Neural crest cell (in vitro differentiated cells): ENCODE measurements at regions not wholly inside any gene's neighbourhood (a gene's known extent, or its start where the extent isn't known, plus 50 kb on each side); places are given as distances from the start of the nearest gene placed in this dataset.

Experiments
- DNase-seq: peaks from one replicate; pipeline ENCODE4 v3.0.0; 2021; ENCODE audit warnings: low read depth, mixed read lengths, low spot score
- H3K27ac Mint-ChIP-seq: one replicate; pipeline ENCODE4 v1.8.0; 2021; ENCODE audit warnings: mild to moderate bottlenecking, mixed read lengths; ENCODE audit not compliant: unreplicated experiment
- H3K27me3 Mint-ChIP-seq: 2 replicates; pipeline ENCODE4 v1.8.0; 2021; ENCODE audit warnings: low read depth, mild to moderate bottlenecking, mixed read lengths
- H3K36me3 Mint-ChIP-seq: 2 replicates; pipeline ENCODE4 v1.8.0; 2021; ENCODE audit warnings: low read depth, mild to moderate bottlenecking, mixed read lengths
- H3K4me1 Mint-ChIP-seq: 2 replicates; pipeline ENCODE4 v1.8.0; 2021; ENCODE audit warnings: mixed read lengths
- H3K4me3 Mint-ChIP-seq: one replicate; pipeline ENCODE4 v1.8.0; 2021; ENCODE audit warnings: mild to moderate bottlenecking, mixed read lengths
- H3K9me3 Mint-ChIP-seq: 2 replicates; pipeline ENCODE4 v1.8.0; 2021; ENCODE audit warnings: mixed read lengths
- TF ChIP-seq, protein P1 (sequence below): fragments of 200-600 bp; sonication (generic); conservative IDR thresholded peaks from 2 replicates; pipeline ENCODE4 v1.5.0; 2021; ENCODE audit warnings: antibody characterized with exemption, mild to moderate bottlenecking

DNA sequence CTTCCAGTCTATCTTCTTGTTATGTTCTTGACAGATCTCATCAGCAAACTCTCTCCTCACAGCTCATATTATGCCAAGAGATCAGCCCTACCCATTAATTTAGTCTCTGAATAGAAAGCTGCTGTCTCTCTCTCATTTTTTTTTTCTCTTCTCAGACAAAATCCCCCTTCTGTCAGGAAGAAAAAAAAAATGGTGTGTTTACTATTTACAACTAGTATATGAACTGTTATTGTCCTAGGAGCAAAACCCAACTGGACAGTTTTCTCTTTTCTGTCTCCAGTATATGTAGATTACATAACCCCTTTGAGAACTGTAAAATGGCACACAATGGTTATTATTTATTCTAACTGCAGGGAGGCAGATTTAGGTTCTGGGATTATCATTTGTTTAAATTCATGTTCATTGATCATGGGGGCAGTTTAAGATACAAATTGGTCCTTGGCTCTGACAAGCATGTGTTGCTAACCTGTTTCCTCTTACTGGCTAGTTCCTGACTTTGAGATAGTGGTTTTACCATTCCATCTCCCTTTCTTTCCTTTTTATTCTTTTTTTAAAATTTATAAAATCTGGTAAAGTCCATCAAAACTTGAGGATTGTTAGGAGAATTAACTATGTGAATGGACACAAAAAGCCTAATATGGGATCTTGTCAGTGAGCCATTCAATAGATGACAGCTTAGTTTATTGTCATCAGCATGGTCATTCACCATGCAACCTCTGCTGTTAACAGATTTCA is 210.0 kb upstream of the PAPPA start:
- TF ChIP-seq, protein P1, sequence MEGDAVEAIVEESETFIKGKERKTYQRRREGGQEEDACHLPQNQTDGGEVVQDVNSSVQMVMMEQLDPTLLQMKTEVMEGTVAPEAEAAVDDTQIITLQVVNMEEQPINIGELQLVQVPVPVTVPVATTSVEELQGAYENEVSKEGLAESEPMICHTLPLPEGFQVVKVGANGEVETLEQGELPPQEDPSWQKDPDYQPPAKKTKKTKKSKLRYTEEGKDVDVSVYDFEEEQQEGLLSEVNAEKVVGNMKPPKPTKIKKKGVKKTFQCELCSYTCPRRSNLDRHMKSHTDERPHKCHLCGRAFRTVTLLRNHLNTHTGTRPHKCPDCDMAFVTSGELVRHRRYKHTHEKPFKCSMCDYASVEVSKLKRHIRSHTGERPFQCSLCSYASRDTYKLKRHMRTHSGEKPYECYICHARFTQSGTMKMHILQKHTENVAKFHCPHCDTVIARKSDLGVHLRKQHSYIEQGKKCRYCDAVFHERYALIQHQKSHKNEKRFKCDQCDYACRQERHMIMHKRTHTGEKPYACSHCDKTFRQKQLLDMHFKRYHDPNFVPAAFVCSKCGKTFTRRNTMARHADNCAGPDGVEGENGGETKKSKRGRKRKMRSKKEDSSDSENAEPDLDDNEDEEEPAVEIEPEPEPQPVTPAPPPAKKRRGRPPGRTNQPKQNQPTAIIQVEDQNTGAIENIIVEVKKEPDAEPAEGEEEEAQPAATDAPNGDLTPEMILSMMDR = no peak
- Mint-ChIP-seq H3K27me3 (no peaks in the 10 kb centered on the region), H3K4me3 (no peak overlapping the region), H3K9me3 (no peaks in the 10 kb centered on the region), H3K27ac (no peak overlapping the region), H3K36me3 (no peaks in the 10 kb centered on the region), H3K4me1 (peaks cover 36% of the 10 kb centered on the region)
- DNase-seq = no peak

DNA sequence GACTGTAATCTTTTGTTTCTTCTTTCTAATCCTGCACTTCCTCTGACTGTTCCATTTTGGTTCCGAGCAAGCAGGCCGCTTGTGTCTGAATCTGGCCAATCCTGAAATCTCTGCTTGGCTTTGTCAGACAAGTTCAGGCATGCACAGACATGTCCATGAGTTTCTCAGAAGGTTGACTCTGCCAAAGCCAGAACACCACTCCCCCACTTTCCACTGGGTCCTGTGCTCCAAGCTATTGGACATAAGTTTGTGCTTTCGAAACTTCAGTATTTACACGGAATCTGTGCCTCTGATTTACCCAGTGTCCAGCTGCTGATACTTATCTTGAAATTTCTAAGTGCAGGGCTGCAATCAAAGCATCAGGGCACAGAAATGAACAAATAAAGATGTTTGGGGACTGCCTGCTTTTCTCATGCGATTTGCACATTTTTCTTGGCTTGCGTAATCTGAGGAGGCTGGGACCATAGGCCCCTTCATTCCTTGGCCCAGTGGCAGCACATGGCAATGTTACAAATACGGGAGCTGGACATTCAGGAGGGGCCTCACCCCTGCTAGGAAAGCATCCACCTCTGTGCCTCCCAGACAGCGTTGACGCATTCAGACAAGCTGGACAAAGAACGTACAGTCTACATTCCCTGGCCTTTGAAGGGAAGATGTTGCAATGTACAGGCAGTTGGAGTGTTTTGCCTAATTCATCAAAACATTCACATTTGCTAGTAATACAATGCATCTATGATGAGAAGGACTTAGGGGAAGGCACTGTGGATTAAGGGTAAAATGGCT is 209.2 kb upstream of the PAPPA start:
- Mint-ChIP-seq H3K27ac (peak overlapping the region; percentile 39), H3K36me3 (no peaks in the 10 kb centered on the region), H3K4me3 (no peak overlapping the region), H3K4me1 (peaks cover 36% of the 10 kb centered on the region), H3K9me3 (no peaks in the 10 kb centered on the region), H3K27me3 (no peaks in the 10 kb centered on the region)
- DNase-seq = no peak
- TF ChIP-seq, protein P1 = no peak

DNA sequence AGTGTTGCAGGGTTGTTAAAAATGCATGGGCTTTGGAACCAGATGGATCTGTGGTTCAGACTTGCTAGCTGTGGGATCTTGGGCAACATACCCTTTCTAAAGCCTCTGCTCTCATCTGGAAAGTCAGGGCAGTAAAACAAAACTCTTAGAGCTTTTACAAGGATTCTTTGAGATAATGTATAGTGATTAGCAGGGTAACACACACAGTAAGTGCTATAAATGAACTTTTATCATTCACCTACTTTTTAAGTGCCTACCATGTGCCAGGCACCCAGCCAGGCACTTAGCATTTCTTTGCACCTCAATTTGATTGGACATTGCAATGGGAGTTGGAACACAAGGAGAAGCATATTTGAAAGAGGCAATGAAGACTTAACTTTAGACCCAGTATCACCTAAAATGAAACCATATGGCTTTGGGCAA is 208.6 kb upstream of the PAPPA start:
- H3K36me3 Mint-ChIP-seq = no peaks in the 10 kb centered on the region
- H3K27me3 Mint-ChIP-seq = no peaks in the 10 kb centered on the region
- DNase-seq = no peak
- H3K27ac Mint-ChIP-seq = no peak overlapping the region
- TF ChIP-seq, protein P1 = no peak
- no peaks in the 10 kb centered on the region for H3K9me3 Mint-ChIP-seq
- no peak overlapping the region for H3K4me3 Mint-ChIP-seq
- H3K4me1 Mint-ChIP-seq = peaks cover 36% of the 10 kb centered on the region

DNA sequence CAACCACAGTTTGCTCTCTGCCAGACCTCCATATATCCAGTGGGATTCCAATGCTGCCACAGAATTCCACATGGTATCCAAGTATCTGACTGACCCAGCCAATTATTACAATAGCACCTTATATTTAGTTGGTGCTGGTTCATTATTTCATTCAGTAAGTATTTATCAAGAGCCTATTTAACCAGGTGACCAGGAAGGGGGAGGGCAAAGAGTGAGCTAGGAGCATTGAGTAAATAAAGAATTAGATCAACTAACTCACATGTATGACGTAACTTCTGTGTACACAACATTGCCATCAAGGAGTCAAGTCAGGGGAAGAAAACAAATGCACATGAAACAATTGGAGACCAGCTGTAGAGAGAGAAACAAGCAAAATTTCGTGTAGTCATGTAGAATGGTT is 207.1 kb upstream of the PAPPA start:
- Mint-ChIP-seq H3K9me3 (no peaks in the 10 kb centered on the region), H3K4me1 (peaks cover 34% of the 10 kb centered on the region), H3K27ac (no peak overlapping the region), H3K27me3 (no peaks in the 10 kb centered on the region), H3K4me3 (no peak overlapping the region), H3K36me3 (no peaks in the 10 kb centered on the region)
- TF ChIP-seq, protein P1 = no peak
- no peak for DNase-seq

DNA sequence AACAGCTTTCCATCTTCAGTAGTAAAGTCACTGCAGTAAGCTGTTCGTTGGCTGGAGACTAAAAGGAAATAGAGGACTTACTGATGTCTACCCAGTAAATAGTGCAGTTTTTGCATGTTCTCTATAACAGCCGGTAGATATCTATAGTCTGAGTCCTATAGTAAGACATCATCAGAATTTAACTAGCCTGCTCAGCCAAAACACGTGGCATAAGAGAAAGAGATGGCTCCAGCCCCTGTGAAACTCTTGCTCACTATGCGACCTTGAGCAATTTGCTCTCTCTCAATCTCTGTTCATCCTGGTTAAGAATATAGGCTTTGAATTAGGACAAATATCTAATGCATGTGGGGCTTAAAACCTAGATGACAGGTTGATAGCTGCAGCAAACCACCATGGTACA is 201.6 kb upstream of the PAPPA start:
- H3K36me3 Mint-ChIP-seq = no peaks in the 10 kb centered on the region
- no peak overlapping the region for H3K4me3 Mint-ChIP-seq
- TF ChIP-seq, protein P1 = no peak
- H3K27ac Mint-ChIP-seq = no peak overlapping the region
- H3K4me1 Mint-ChIP-seq = no peaks in the 10 kb centered on the region
- H3K9me3 Mint-ChIP-seq = no peaks in the 10 kb centered on the region
- no peak for DNase-seq
- H3K27me3 Mint-ChIP-seq = no peaks in the 10 kb centered on the region
